Type B pancreatic cell (in vitro differentiated cells): ENCODE measurements at regions not wholly inside any gene's neighbourhood (a gene's known extent, or its start where the extent isn't known, plus 50 kb on each side); places are given as distances from the start of the nearest gene placed in this dataset.
"Not testable (repeated sequence)": the region's sequence is repeated elsewhere in the genome, so short reads cannot be mapped to it uniquely, and the experiment has no call there.

Experiments
- DNase-seq: peaks from one replicate; pipeline ENCODE4 v3.0.0; 2021; ENCODE audit warnings: mixed read lengths; ENCODE audit not compliant: unreplicated experiment; ENCODE audit errors: extremely low spot score
- H3K27ac Mint-ChIP-seq: 2 replicates; pipeline ENCODE4 v1.8.0; 2021; ENCODE audit warnings: mild to moderate bottlenecking, mixed read lengths
- H3K27me3 Mint-ChIP-seq: 2 replicates; pipeline ENCODE4 v1.8.0; 2021; ENCODE audit warnings: mixed read lengths
- H3K36me3 Mint-ChIP-seq: 2 replicates; pipeline ENCODE4 v1.8.0; 2021; ENCODE audit warnings: mixed read lengths
- H3K4me1 Mint-ChIP-seq: one replicate; pipeline ENCODE4 v1.8.0; 2021; ENCODE audit warnings: mixed read lengths; ENCODE audit not compliant: unreplicated experiment
- H3K4me3 Mint-ChIP-seq: 2 replicates; pipeline ENCODE4 v1.8.0; 2021; ENCODE audit warnings: mild to moderate bottlenecking, mixed read lengths
- H3K9me3 Mint-ChIP-seq: 2 replicates; pipeline ENCODE4 v1.8.0; 2021; ENCODE audit warnings: mixed read lengths
- CTCF ChIP-seq: fragments of 200-600 bp; sonication (generic); conservative IDR thresholded peaks from 2 replicates; pipeline ENCODE4 v1.5.0; 2021; ENCODE audit warnings: antibody characterized with exemption, mild to moderate bottlenecking

- Mint-ChIP-seq H3K4me1 (peaks cover 10% of the 10 kb centered on the region), H3K4me3 (no peak overlapping the region), H3K9me3 (peaks cover 9% of the 10 kb centered on the region), H3K27me3 (peaks cover 3% of the 10 kb centered on the region), H3K27ac (peak overlapping the region; percentile 40), H3K36me3 (peaks cover 3% of the 10 kb centered on the region)
- DNase-seq = no peak
- TF ChIP-seq CTCF = no peak
Measured at GRCh38 chr2:65579506-65580235, 147.3 kb upstream of the SPRED2 start.

- no peak for DNase-seq
- H3K4me3 Mint-ChIP-seq = no peak overlapping the region
- H3K27me3 Mint-ChIP-seq = peaks cover 3% of the 10 kb centered on the region
- peaks cover 3% of the 10 kb centered on the region for H3K36me3 Mint-ChIP-seq
- H3K27ac Mint-ChIP-seq = peak overlapping the region; percentile 95
- peaks cover 15% of the 10 kb centered on the region for H3K4me1 Mint-ChIP-seq
- H3K9me3 Mint-ChIP-seq = peaks cover 9% of the 10 kb centered on the region
- no peak for TF ChIP-seq CTCF
Measured at GRCh38 chr2:65577654-65578053, 145.3 kb upstream of the SPRED2 start.

GRCh38 chr2:65576861-65577601, 144.6 kb upstream of the SPRED2 start:
- TF ChIP-seq CTCF = no peak
- peak overlapping the region; percentile 73 for H3K4me3 Mint-ChIP-seq
- DNase-seq = peak; percentile 32

GRCh38 chr2:65576278-65576677, 143.9 kb upstream of the SPRED2 start:
- no peak overlapping the region for H3K4me3 Mint-ChIP-seq
- peaks cover 3% of the 10 kb centered on the region for H3K27me3 Mint-ChIP-seq
- peaks cover 3% of the 10 kb centered on the region for H3K36me3 Mint-ChIP-seq
- no peak for TF ChIP-seq CTCF
- H3K4me1 Mint-ChIP-seq = peaks cover 15% of the 10 kb centered on the region
- H3K9me3 Mint-ChIP-seq = peaks cover 5% of the 10 kb centered on the region
- DNase-seq = peak; percentile 24
- peak overlapping the region; percentile 44 for H3K27ac Mint-ChIP-seq

More at GRCh38 chr2:65576861-65577601, 144.6 kb upstream of the SPRED2 start:
- peaks cover 5% of the 10 kb centered on the region for H3K9me3 Mint-ChIP-seq
- peaks cover 3% of the 10 kb centered on the region for H3K27me3 Mint-ChIP-seq
- H3K4me1 Mint-ChIP-seq = peaks cover 15% of the 10 kb centered on the region
- H3K27ac Mint-ChIP-seq = peak overlapping the region; percentile 95
- H3K36me3 Mint-ChIP-seq = peaks cover 3% of the 10 kb centered on the region

GRCh38 chr2:65574993-65575392, 142.6 kb upstream of the SPRED2 start:
- no peak overlapping the region for H3K4me3 Mint-ChIP-seq
- H3K27me3 Mint-ChIP-seq = peaks cover 3% of the 10 kb centered on the region
- TF ChIP-seq CTCF = no peak
- peaks cover 5% of the 10 kb centered on the region for H3K9me3 Mint-ChIP-seq
- peak overlapping the region; percentile 55 for H3K27ac Mint-ChIP-seq
- H3K36me3 Mint-ChIP-seq = peaks cover 3% of the 10 kb centered on the region
- H3K4me1 Mint-ChIP-seq = peaks cover 15% of the 10 kb centered on the region
- DNase-seq = no peak

- Mint-ChIP-seq H3K4me1 (peaks cover 16% of the 10 kb centered on the region), H3K27me3 (peaks cover 14% of the 10 kb centered on the region)
- H3K9me3 Mint-ChIP-seq, H3K27ac Mint-ChIP-seq, H3K36me3 Mint-ChIP-seq, H3K4me3 Mint-ChIP-seq, DNase-seq: not testable (repeated sequence)
Measured at GRCh38 chr2:65568656-65569440, 136.4 kb upstream of the SPRED2 start.
